DOHH2 (cell line): ENCODE measurements at regions not wholly inside any gene's neighbourhood (a gene's known extent, or its start where the extent isn't known, plus 50 kb on each side); places are given as distances from the start of the nearest gene placed in this dataset.

Experiments used
- H3F3A ChIP-seq: fragments of 200-600 bp; sonication (generic), shearing (Covaris generic); 2 replicates; pipeline ENCODE4 v1.6.0; 2016; ENCODE audit warnings: antibody characterized with exemption, mild to moderate bottlenecking; ENCODE audit not compliant: control insufficient read depth, insufficient read depth
- H3K27ac ChIP-seq: fragments of 200-600 bp; sonication (generic); 2 replicates; pipeline ENCODE4 v1.5.1; 2014; ENCODE audit warnings: low read depth, mild to moderate bottlenecking, low read length, moderate library complexity
- H3K27me3 ChIP-seq: fragments of 200-600 bp; sonication (generic); 2 replicates; pipeline ENCODE4 v1.6.1; 2014; ENCODE audit warnings: mild to moderate bottlenecking, low read length, mixed read lengths; ENCODE audit not compliant: control insufficient read depth
- H3K36me3 ChIP-seq: fragments of 200-600 bp; sonication (generic); 2 replicates; pipeline ENCODE4 v1.6.1; 2014; ENCODE audit warnings: mild to moderate bottlenecking, low read length, moderate library complexity, mixed read lengths; ENCODE audit not compliant: control insufficient read depth
- H3K4me1 ChIP-seq: fragments of 200-600 bp; sonication (generic); 2 replicates; pipeline ENCODE4 v1.6.1; 2014; ENCODE audit warnings: mild to moderate bottlenecking, low read length, mixed read lengths; ENCODE audit not compliant: control insufficient read depth
- H3K4me2 ChIP-seq: fragments of 200-600 bp; sonication (generic); 2 replicates; pipeline ENCODE4 v1.6.0; 2014; ENCODE audit warnings: mild to moderate bottlenecking, low read length, moderate library complexity
- H3K4me3 ChIP-seq: fragments of 200-600 bp; sonication (generic); 2 replicates; pipeline ENCODE4 v1.5.1; 2014; ENCODE audit warnings: mild to moderate bottlenecking, low read length, mixed read lengths
- H3K79me2 ChIP-seq: fragments of 200-600 bp; sonication (generic); 2 replicates; pipeline ENCODE4 v1.6.1; 2014; ENCODE audit warnings: mild to moderate bottlenecking, low read length, mixed read lengths; ENCODE audit not compliant: control insufficient read depth
- H3K9me2 ChIP-seq: fragments of 200-600 bp; sonication (generic); replicated peaks from 2 replicates; pipeline ENCODE4 v1.6.1; 2014; ENCODE audit warnings: mild to moderate bottlenecking, low read length, mixed read lengths; ENCODE audit not compliant: control insufficient read depth
- H3K9me3 ChIP-seq: fragments of 200-600 bp; sonication (generic); 2 replicates; pipeline ENCODE4 v1.6.1; 2014; ENCODE audit warnings: antibody characterized with exemption, low read length, mixed read lengths; ENCODE audit not compliant: control insufficient read depth, insufficient read depth
- H4K20me1 ChIP-seq: fragments of 200-600 bp; sonication (generic); 2 replicates; pipeline ENCODE4 v1.6.0; 2014; ENCODE audit warnings: low read depth, mild to moderate bottlenecking, antibody characterized with exemption, low read length, moderate library complexity; ENCODE audit not compliant: control insufficient read depth, insufficient read depth
- CTCF ChIP-seq: fragments of 200-600 bp; sonication (generic); IDR thresholded peaks from one replicate; pipeline ENCODE4 v1.5.1; 2014; ENCODE audit warnings: antibody characterized with exemption, mild to moderate bottlenecking, low read depth, low read length; ENCODE audit not compliant: poor library complexity, severe bottlenecking
- EZH2phosphoT487 ChIP-seq: fragments of 200-600 bp; sonication (generic); IDR thresholded peaks from 2 replicates; pipeline ENCODE4 v1.6.1; 2017; ENCODE audit warnings: borderline replicate concordance, mild to moderate bottlenecking, antibody characterized with exemption, low read length, moderate library complexity, mixed read lengths

DNA sequence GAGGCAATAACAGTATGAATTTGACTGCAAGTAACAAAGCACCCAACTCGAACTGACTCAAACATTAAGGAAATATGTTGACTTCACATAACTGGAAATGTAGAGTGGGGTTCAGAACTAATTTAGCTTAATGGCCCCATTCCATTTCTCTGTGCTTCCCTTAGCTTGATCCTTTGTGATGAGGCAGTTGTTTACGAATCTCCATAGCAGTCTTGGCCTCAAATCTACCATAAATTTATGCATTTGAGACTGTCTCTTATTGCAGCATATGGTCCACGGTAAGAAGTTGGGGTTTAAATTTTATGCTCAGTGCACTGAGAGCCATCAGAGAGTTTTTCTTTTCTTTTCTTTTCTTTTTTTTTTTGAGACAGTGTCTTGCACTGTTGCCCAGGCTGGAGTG lies 148.7 kb upstream of the POU1F1 start:
- H3K9me2 ChIP-seq, result no peaks in the 10 kb centered on the region
- H3K4me2 ChIP-seq, result no peak overlapping the region
- TF ChIP-seq EZH2phosphoT487 (no peak), CTCF (no peak)
- H3K27me3 ChIP-seq, result no peaks in the 10 kb centered on the region
- H3K36me3 ChIP-seq, result no peaks in the 10 kb centered on the region
- no peaks in the 10 kb centered on the region for H4K20me1 ChIP-seq
- no peak overlapping the region for H3K27ac ChIP-seq
- H3K79me2 ChIP-seq, result no peaks in the 10 kb centered on the region
- H3K4me3 ChIP-seq, result no peak overlapping the region
- H3K4me1 ChIP-seq, result no peaks in the 10 kb centered on the region
- H3F3A ChIP-seq, result no peaks in the 10 kb centered on the region
- no peaks in the 10 kb centered on the region for H3K9me3 ChIP-seq

GRCh38 chr3:87423336-87423735 lies 147.0 kb upstream of the POU1F1 start:
- Histone ChIP-seq H3F3A (no peaks in the 10 kb centered on the region), H3K9me3 (no peaks in the 10 kb centered on the region), H3K36me3 (no peaks in the 10 kb centered on the region), H3K4me3 (no peak overlapping the region), H3K79me2 (no peaks in the 10 kb centered on the region), H3K4me1 (no peaks in the 10 kb centered on the region), H4K20me1 (no peaks in the 10 kb centered on the region), H3K27ac (no peak overlapping the region), H3K27me3 (no peaks in the 10 kb centered on the region), H3K9me2 (no peaks in the 10 kb centered on the region), H3K4me2 (no peak overlapping the region)
- no peak for TF ChIP-seq EZH2phosphoT487
- no peak for TF ChIP-seq CTCF

DNA sequence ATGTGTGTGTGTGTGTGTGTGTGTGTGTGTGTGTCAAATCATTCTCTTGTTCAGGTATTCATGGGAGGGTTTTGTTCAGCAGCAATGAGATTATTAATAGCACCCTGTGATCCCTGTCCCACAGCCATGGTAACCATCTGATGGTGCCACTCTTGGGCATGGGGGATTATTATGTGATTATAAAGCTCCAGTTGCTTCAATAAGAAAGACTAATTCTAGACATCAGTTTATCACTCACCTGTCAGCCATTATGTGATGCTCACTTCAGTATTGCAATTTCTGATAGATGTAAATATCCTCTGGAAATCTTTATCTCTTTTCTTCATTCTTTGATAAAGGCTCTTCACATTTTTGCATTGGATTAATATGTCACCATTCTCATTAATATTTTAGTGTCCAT lies 145.9 kb upstream of the POU1F1 start:
- Histone ChIP-seq H3K4me3 (no peak overlapping the region), H3K4me1 (no peaks in the 10 kb centered on the region), H3K4me2 (no peak overlapping the region), H3K36me3 (no peaks in the 10 kb centered on the region), H3K27me3 (no peaks in the 10 kb centered on the region), H3K9me3 (no peaks in the 10 kb centered on the region), H3F3A (no peaks in the 10 kb centered on the region), H3K27ac (no peak overlapping the region), H3K79me2 (no peaks in the 10 kb centered on the region), H4K20me1 (no peaks in the 10 kb centered on the region), H3K9me2 (no peaks in the 10 kb centered on the region)
- TF ChIP-seq CTCF, result no peak
- no peak for TF ChIP-seq EZH2phosphoT487

DNA sequence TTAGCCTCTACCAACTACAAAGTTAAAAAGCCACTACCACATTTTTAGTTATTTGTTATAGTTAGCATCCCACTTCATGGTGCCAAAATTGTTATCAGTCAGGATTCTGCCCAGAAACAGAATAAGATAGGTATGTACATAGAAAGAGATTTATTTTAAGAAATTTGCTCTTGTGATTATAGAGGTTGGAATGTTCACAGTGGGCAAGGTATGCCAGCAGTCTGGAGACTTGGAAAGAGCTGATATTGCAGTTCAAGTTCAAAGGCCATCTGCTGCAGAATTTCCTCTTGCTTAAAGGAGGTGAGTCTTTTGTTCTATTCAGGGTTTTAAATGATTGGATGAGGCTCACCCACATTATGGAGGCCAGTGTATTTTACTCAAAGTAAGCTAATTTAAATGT lies 143.8 kb upstream of the POU1F1 start:
- Histone ChIP-seq H3K9me3 (no peaks in the 10 kb centered on the region), H3K4me3 (no peak overlapping the region), H4K20me1 (no peaks in the 10 kb centered on the region), H3K4me1 (no peaks in the 10 kb centered on the region), H3K79me2 (no peaks in the 10 kb centered on the region), H3K9me2 (no peaks in the 10 kb centered on the region), H3K36me3 (no peaks in the 10 kb centered on the region), H3K27ac (no peak overlapping the region), H3K4me2 (no peak overlapping the region), H3F3A (no peaks in the 10 kb centered on the region), H3K27me3 (no peaks in the 10 kb centered on the region)
- TF ChIP-seq CTCF (no peak), EZH2phosphoT487 (no peak)
